Esophagus muscularis mucosa (tissue), 4 donors: ENCODE measurements at regions not wholly inside any gene's neighbourhood (a gene's known extent, or its start where the extent isn't known, plus 50 kb on each side); places are given as distances from the start of the nearest gene placed in this dataset.

ENCODE experiments used
- DNase-seq: peaks from one replicate; pipeline ENCODE4 v3.0.0-alpha.2; 2017; ENCODE audit errors: extremely low spot score
- H3K27ac ChIP-seq, 4 donors: fragments of 200-600 bp; sonication (generic); replicated peaks in 1 of 4; 1 replicate in 3 of 4; 2 replicates in 1 of 4; pipeline ENCODE4 v1.5.1; 2016 to 2019; ENCODE audit warnings: mild to moderate bottlenecking in 1 of 4
- H3K27me3 ChIP-seq, 4 donors: fragments of 200-600 bp; sonication (generic); one replicate each; pipeline versions ENCODE4 v1.5.1 to v1.6.0; 2016 to 2019
- H3K36me3 ChIP-seq, 4 donors: fragments of 200-600 bp; sonication (generic); one replicate each; pipeline ENCODE4 v1.5.1; 2016 to 2019
- H3K4me1 ChIP-seq, 4 donors: fragments of 200-600 bp; sonication (generic); one replicate each; pipeline ENCODE4 v1.5.1; 2016 to 2019
- H3K4me3 ChIP-seq, 4 donors: fragments of 200-600 bp; sonication (generic); 1 replicate in 2 of 4; 2 replicates in 2 of 4; pipeline ENCODE4 v1.5.1; 2016 to 2019; ENCODE audit warnings: mild to moderate bottlenecking in 4 of 4, moderate library complexity in 1 of 4
- H3K9me3 ChIP-seq, 4 donors: fragments of 200-600 bp; sonication (generic); 1 replicate in 3 of 4; 2 replicates in 1 of 4; pipeline ENCODE4 v1.5.1; 2016 to 2019
- EP300 ChIP-seq: sonication (generic); formaldehyde crosslinking; IDR thresholded peaks from one replicate; pipeline ENCODE4 v1.6.1; 2017; ENCODE audit warnings: antibody characterized with exemption
- POLR2A ChIP-seq: fragments of 450-650 bp; IDR thresholded peaks from one replicate; pipeline ENCODE4 v1.6.1; 2017; ENCODE audit warnings: antibody characterized with exemption, moderate library complexity, mild to moderate bottlenecking, low read depth
- POLR2AphosphoS5 ChIP-seq, 2 donors: sonication (generic); formaldehyde crosslinking; IDR thresholded peaks; one replicate each; pipeline ENCODE4 v1.6.1; 2017; ENCODE audit warnings: antibody characterized with exemption in 2 of 2
- WGBS: methylation state at CpG from one replicate; pipeline ENCODE4 v1.1.5; 2018; 5-methylcytosine and 5-hydroxymethylcytosine counted together
- intact Hi-C: fragments of 100-400 bp; cut with DNase I; formaldehyde crosslinking; loops from one replicate; pipeline ENCODE4 v1.15.1; 2023
- TF ChIP-seq, protein P1 (sequence below), 3 experiments: fragments of 200-600 bp in 2 of 3; fragments of 450-650 bp in 1 of 3; sonication (generic) in 2 of 3; IDR thresholded peaks; one replicate each; pipeline ENCODE4 v1.5.1; 2017 to 2019; ENCODE audit warnings: antibody characterized with exemption in 3 of 3, mild to moderate bottlenecking in 2 of 3, moderate library complexity in 1 of 3

DNA sequence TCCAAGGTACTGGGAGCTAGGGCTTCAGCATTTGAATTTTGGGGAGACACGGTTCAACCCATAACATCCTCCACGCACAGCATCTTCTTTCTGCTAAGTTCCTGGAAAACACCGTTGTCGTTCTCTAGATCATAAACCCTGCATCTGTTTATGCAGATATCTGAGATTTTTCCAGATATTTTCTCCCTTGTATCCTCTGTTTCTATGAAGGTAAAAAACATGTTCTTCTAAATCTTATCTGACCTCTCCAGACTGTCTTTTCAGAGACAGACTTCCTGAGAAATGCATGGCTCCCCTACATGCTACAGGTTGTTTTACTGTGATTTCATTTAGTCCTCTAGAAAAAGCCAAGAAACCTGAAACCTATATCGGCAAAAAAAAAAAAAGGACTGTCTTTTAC is 152.3 kb upstream of the KLF3 start:
- DNase-seq = no peak
- Histone ChIP-seq H3K4me3 (no peak overlapping the region), H3K4me1 (no peaks in the 10 kb centered on the region), H3K27ac (no peak overlapping the region), H3K36me3 (no peaks in the 10 kb centered on the region), H3K9me3 (no peaks in the 10 kb centered on the region), H3K27me3 (no peaks in the 10 kb centered on the region)
- 67% methylated on average over 5 of the region's 5 CpGs for whole genome bisulfite sequencing
- intact Hi-C loops = no loop called here
- no peak for TF ChIP-seq POLR2A

DNA sequence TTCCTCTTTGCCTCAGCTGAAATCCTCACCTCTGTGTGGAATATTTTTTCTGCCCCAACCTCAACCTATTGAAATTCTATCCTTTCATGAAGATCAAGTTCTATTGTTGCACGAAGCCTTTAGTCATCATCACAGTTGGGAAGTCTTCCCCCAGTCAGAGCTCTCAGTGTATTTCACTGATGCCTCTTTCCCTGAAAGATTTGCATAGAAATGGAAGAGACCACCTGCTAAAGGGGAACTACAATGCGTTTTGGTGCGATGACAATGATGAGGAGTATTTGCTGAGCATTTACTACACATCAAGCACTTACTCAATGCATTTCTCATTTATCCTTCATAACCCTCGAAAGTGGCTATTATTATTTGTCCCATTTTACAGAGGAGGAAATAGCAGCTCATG is 151.2 kb upstream of the KLF3 start:
- Histone ChIP-seq H3K36me3 (no peaks in the 10 kb centered on the region), H3K27me3 (no peaks in the 10 kb centered on the region), H3K27ac (no peak overlapping the region), H3K4me3 (no peak overlapping the region), H3K9me3 (no peaks in the 10 kb centered on the region), H3K4me1 (no peaks in the 10 kb centered on the region)
- WGBS = 87% methylated on average over 4 of the region's 4 CpGs
- DNase-seq = no peak
- intact Hi-C loops = no loop called here
- TF ChIP-seq POLR2AphosphoS5 (IDR thresholded peaks at IDR 0.05) = no peak
- TF ChIP-seq EP300 = no peak
- TF ChIP-seq POLR2A = no peak
- TF ChIP-seq, protein P1, sequence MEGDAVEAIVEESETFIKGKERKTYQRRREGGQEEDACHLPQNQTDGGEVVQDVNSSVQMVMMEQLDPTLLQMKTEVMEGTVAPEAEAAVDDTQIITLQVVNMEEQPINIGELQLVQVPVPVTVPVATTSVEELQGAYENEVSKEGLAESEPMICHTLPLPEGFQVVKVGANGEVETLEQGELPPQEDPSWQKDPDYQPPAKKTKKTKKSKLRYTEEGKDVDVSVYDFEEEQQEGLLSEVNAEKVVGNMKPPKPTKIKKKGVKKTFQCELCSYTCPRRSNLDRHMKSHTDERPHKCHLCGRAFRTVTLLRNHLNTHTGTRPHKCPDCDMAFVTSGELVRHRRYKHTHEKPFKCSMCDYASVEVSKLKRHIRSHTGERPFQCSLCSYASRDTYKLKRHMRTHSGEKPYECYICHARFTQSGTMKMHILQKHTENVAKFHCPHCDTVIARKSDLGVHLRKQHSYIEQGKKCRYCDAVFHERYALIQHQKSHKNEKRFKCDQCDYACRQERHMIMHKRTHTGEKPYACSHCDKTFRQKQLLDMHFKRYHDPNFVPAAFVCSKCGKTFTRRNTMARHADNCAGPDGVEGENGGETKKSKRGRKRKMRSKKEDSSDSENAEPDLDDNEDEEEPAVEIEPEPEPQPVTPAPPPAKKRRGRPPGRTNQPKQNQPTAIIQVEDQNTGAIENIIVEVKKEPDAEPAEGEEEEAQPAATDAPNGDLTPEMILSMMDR (IDR thresholded peaks at IDR 0.05) = no peak

- no peaks in the 10 kb centered on the region for H3K9me3 ChIP-seq
- intact Hi-C loops = loop anchor here (5.0 kb wide), 1 partner anchor 163 kb away; no protein-coding TSS in a partner anchor
- H3K4me1 ChIP-seq = peaks cover 0 to 9% (median 3%) of the 10 kb centered on the region in 4 donors
- no peak for TF ChIP-seq EP300
- TF ChIP-seq, protein P1 (IDR thresholded peaks at IDR 0.05) = no peak
- TF ChIP-seq POLR2A = no peak
- no peak for TF ChIP-seq POLR2AphosphoS5 (IDR thresholded peaks at IDR 0.05)
- 100% methylated on average over 1 of the region's 1 CpG for WGBS
- H3K27me3 ChIP-seq = no peaks in the 10 kb centered on the region
- H3K36me3 ChIP-seq = no peaks in the 10 kb centered on the region
- no peak overlapping the region for H3K4me3 ChIP-seq
- H3K27ac ChIP-seq = no peak overlapping the region
- DNase-seq = no peak
These were observed 149.4 kb upstream of the KLF3 start for GRCh38 chr4:38514465-38515146.

DNA sequence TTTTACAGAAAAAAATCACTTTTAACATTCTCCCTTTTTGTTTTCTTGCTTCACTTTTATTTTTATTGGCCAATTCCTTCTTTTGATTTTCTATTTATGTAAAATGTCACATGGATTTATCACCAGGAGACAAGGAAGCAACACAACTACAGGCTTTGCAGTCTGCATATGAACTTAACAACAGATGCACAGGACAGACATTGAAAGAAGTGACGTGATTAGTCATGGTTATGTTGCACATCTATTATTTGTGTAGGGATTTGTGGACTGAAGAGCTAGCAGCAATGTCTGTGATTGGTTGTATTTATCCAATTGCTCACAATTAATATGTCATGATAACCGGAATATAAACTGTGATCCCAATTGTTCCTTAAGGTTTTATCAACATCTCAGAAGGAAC is 147.8 kb upstream of the KLF3 start:
- Histone ChIP-seq H3K4me3 (no peak overlapping the region), H3K4me1 (peaks cover 0 to 9% (median 3%) of the 10 kb centered on the region in 4 donors), H3K9me3 (no peaks in the 10 kb centered on the region), H3K27ac (no peak overlapping the region), H3K27me3 (no peaks in the 10 kb centered on the region), H3K36me3 (no peaks in the 10 kb centered on the region)
- no peak for TF ChIP-seq POLR2A
- no peak for TF ChIP-seq EP300
- no peak for TF ChIP-seq POLR2AphosphoS5 (IDR thresholded peaks at IDR 0.05)
- TF ChIP-seq, protein P1 (IDR thresholded peaks at IDR 0.05) = no peak
- no peak for DNase-seq
- 40% methylated on average over 2 of the region's 2 CpGs for whole genome bisulfite sequencing
- intact Hi-C loops = loop anchor here (5.0 kb wide), 1 partner anchor 161 kb away; no protein-coding TSS in a partner anchor

DNA sequence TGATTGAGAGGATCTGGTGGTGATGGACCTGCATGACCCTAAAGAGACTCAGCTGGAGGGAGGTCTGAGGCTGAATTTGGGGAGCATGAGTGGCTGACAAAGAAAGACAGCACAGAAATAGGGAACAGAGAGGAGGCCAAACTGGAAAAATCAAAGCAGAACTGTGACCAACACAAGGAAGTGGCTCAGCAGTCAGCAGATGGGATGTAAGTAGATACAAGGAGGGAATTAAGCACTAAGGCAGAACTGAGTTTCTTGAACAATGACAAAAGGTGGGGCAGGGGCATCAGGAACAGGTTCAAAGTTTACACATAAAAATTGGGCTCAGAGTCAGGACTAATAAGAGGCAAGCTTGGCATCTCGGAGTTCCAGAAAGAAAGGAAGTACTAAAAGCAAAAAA is 144.3 kb upstream of the KLF3 start:
- intact Hi-C loops = loop anchor here (5.0 kb wide), 1 partner anchor 158 kb away; no protein-coding TSS in a partner anchor
- WGBS = 67% methylated on average over 1 of the region's 1 CpG

More for the DNA sequence above, 144.3 kb upstream of the KLF3 start:
- DNase-seq = no peak
- Histone ChIP-seq H3K9me3 (no peaks in the 10 kb centered on the region), H3K36me3 (no peaks in the 10 kb centered on the region), H3K27ac (no peak overlapping the region), H3K4me3 (no peak overlapping the region), H3K4me1 (peaks cover 0 to 9% (median 3%) of the 10 kb centered on the region in 4 donors), H3K27me3 (no peaks in the 10 kb centered on the region)
- TF ChIP-seq POLR2A (no peak), POLR2AphosphoS5 (IDR thresholded peaks at IDR 0.05) (no peak), EP300 (no peak)
- TF ChIP-seq, protein P1 (IDR thresholded peaks at IDR 0.05) = no peak
